Keratinocyte (primary cell): ENCODE measurements at regions not wholly inside any gene's neighbourhood (a gene's known extent, or its start where the extent isn't known, plus 50 kb on each side); places are given as distances from the start of the nearest gene placed in this dataset.

ENCODE experiments used
- DNase-seq: peaks from one replicate; pipeline ENCODE4 v3.0.0-alpha.2; 2011; ENCODE audit warnings: low read depth, missing footprints, low spot score
- FAIRE-seq: peaks from 2 replicates; lab custom pipeline; 2011; peaks lifted over from hg19 to GRCh38; lab: Jason Lieb, UNC
- H2AFZ ChIP-seq: 2 replicates; pipeline ENCODE4 v1.6.0; 2012; ENCODE audit warnings: low read length, control low read depth, inconsistent platforms; ENCODE audit not compliant: control insufficient read depth
- H3K27ac ChIP-seq: 2 replicates; pipeline ENCODE4 v1.5.1; 2011; ENCODE audit warnings: low read length; ENCODE audit not compliant: control insufficient read depth, insufficient read depth
- H3K27me3 ChIP-seq: 3 replicates; pipeline ENCODE4 v1.6.0; 2011; ENCODE audit warnings: low read length; ENCODE audit not compliant: control insufficient read depth, insufficient read depth; ENCODE audit errors: extremely low read depth
- H3K36me3 ChIP-seq, 2 experiments: 2 replicates in 1 of 2; 3 replicates in 1 of 2; pipeline ENCODE4 v1.5.1; 2011; ENCODE audit warnings: low read length in 2 of 2, mild to moderate bottlenecking in 1 of 2; ENCODE audit not compliant: control insufficient read depth in 2 of 2, insufficient read depth in 2 of 2; ENCODE audit errors: extremely low read depth in 1 of 2
- H3K4me1 ChIP-seq: 3 replicates; pipeline ENCODE4 v1.5.1; 2011; ENCODE audit warnings: low read length; ENCODE audit not compliant: control insufficient read depth, insufficient read depth; ENCODE audit errors: extremely low read depth
- H3K4me2 ChIP-seq: 3 replicates; pipeline ENCODE4 v1.6.0; 2011; ENCODE audit warnings: low read depth, low read length; ENCODE audit not compliant: control insufficient read depth, insufficient read depth; ENCODE audit errors: extremely low read depth
- H3K4me3 ChIP-seq, 3 experiments: fragments of 200-600 bp in 1 of 3; sonication (generic) in 1 of 3; 2 replicates in 2 of 3; 3 replicates in 1 of 3; pipeline ENCODE4 v1.5.1; 2011 to 2016; ENCODE audit warnings: low read length in 3 of 3, mild to moderate bottlenecking in 3 of 3, control low read depth in 2 of 3, inconsistent platforms in 1 of 3, low read depth in 1 of 3, mixed read lengths in 1 of 3, mixed run types in 1 of 3, moderate library complexity in 1 of 3; ENCODE audit not compliant: control insufficient read depth in 2 of 3, insufficient read depth in 2 of 3; ENCODE audit errors: extremely low read depth in 1 of 3
- H3K79me2 ChIP-seq: 2 replicates; pipeline ENCODE4 v1.6.0; 2012; ENCODE audit warnings: low read length; ENCODE audit not compliant: control insufficient read depth, insufficient read depth
- H3K9ac ChIP-seq: 3 replicates; pipeline ENCODE4 v1.6.0; 2011; ENCODE audit warnings: low read length; ENCODE audit not compliant: control insufficient read depth, insufficient read depth; ENCODE audit errors: extremely low read depth
- H3K9me1 ChIP-seq: 3 replicates; pipeline ENCODE4 v1.6.0; 2011; ENCODE audit warnings: low read length; ENCODE audit not compliant: control insufficient read depth, insufficient read depth; ENCODE audit errors: extremely low read depth
- H3K9me3 ChIP-seq: 2 replicates; pipeline ENCODE4 v1.5.1; 2012; ENCODE audit warnings: low read depth, low read length; ENCODE audit not compliant: control insufficient read depth
- H4K20me1 ChIP-seq: 3 replicates; pipeline ENCODE4 v1.6.0; 2011; ENCODE audit warnings: low read length; ENCODE audit not compliant: control insufficient read depth, insufficient read depth; ENCODE audit errors: extremely low read depth
- EZH2 ChIP-seq: IDR thresholded peaks from one replicate; pipeline ENCODE4 v1.6.1; 2012; ENCODE audit warnings: inconsistent platforms, mild to moderate bottlenecking, low read length, moderate library complexity
- dilution Hi-C: fragments of 300-500 bp; cut with MboI; formaldehyde crosslinking; loops from one replicate; pipeline ENCODE4 v1.7.0; 2020; ENCODE audit warnings: low sequenced_read_pairs; ENCODE audit not compliant: extremely low pct_ligation_motif_present
- TF ChIP-seq, protein P1 (sequence below), 3 experiments: IDR thresholded peaks in 1 of 3; conservative IDR thresholded peaks in 1 of 3; optimal IDR thresholded peaks in 1 of 3; 2 replicates in 2 of 3; 3 replicates in 1 of 3; pipeline versions ENCODE3 to v1.5.1; 2011; ENCODE audit warnings: low read length in 3 of 3, mild to moderate bottlenecking in 3 of 3, moderate library complexity in 2 of 3, control low read depth in 1 of 3, inconsistent platforms in 1 of 3; ENCODE audit not compliant: insufficient read depth in 2 of 3; ENCODE audit errors: extremely low read depth in 1 of 3

DNA sequence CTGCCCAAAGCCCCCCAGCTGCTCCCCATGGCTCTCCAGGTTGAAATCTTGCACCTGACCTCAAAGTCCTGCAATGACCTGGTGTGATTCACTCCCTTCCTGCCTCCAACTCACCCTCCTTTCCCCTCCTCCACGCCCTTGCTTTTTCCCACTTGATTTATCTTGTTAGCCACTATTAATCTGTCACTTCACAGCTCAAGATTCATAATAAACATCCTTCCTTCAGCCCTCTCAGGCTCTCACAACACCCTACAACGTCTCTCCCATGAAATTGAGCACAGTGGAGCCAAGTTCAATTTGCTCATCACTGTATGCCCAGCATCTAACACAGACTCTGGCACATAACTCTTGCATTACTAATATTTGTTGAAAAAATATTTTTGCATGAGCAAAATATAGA, 85.6 kb upstream of the SLC35G4 start:
- Histone ChIP-seq H3K27me3 (peaks cover 1% of the 10 kb centered on the region), H3K4me3 (no peak overlapping the region), H3K9me3 (no peaks in the 10 kb centered on the region), H3K9ac (no peak overlapping the region), H3K4me2 (no peak overlapping the region), H3K79me2 (no peaks in the 10 kb centered on the region), H3K9me1 (no peaks in the 10 kb centered on the region), H2AFZ (no peak overlapping the region), H4K20me1 (no peaks in the 10 kb centered on the region), H3K36me3 (no peaks in the 10 kb centered on the region), H3K4me1 (no peaks in the 10 kb centered on the region), H3K27ac (no peak overlapping the region)
- FAIRE-seq (no peak), DNase-seq (no peak)
- TF ChIP-seq, protein P1, sequence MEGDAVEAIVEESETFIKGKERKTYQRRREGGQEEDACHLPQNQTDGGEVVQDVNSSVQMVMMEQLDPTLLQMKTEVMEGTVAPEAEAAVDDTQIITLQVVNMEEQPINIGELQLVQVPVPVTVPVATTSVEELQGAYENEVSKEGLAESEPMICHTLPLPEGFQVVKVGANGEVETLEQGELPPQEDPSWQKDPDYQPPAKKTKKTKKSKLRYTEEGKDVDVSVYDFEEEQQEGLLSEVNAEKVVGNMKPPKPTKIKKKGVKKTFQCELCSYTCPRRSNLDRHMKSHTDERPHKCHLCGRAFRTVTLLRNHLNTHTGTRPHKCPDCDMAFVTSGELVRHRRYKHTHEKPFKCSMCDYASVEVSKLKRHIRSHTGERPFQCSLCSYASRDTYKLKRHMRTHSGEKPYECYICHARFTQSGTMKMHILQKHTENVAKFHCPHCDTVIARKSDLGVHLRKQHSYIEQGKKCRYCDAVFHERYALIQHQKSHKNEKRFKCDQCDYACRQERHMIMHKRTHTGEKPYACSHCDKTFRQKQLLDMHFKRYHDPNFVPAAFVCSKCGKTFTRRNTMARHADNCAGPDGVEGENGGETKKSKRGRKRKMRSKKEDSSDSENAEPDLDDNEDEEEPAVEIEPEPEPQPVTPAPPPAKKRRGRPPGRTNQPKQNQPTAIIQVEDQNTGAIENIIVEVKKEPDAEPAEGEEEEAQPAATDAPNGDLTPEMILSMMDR (optimal IDR thresholded peaks at IDR 0.05 in 1 of 3, IDR thresholded peaks at IDR 0.05 in 1 of 3, conservative IDR thresholded peaks at IDR 0.05 in 1 of 3; ENCODE audit: extremely low read depth in 1 of 3, insufficient read depth in 2 of 3, low read length in 3 of 3): no peak
- no peak for TF ChIP-seq EZH2
- dilution Hi-C loops: no loop called here

GRCh38 chr18:11522992-11523391, 86.4 kb upstream of the SLC35G4 start:
- no peaks in the 10 kb centered on the region for H4K20me1 ChIP-seq
- H3K9me3 ChIP-seq: no peaks in the 10 kb centered on the region
- no peaks in the 10 kb centered on the region for H3K9me1 ChIP-seq
- no peak overlapping the region for H3K9ac ChIP-seq
- H3K27ac ChIP-seq: no peak overlapping the region
- H3K4me1 ChIP-seq: no peaks in the 10 kb centered on the region
- FAIRE-seq (no peak), DNase-seq (no peak)
- no peak for TF ChIP-seq EZH2
- TF ChIP-seq, protein P1 (optimal IDR thresholded peaks at IDR 0.05 in 1 of 3, IDR thresholded peaks at IDR 0.05 in 1 of 3, conservative IDR thresholded peaks at IDR 0.05 in 1 of 3; ENCODE audit: extremely low read depth in 1 of 3, insufficient read depth in 2 of 3, low read length in 3 of 3): no peak
- no peaks in the 10 kb centered on the region for H3K36me3 ChIP-seq
- H3K79me2 ChIP-seq: no peaks in the 10 kb centered on the region
- dilution Hi-C loops: no loop called here
- H3K4me2 ChIP-seq: no peak overlapping the region
- H2AFZ ChIP-seq: no peak overlapping the region
- no peak overlapping the region for H3K4me3 ChIP-seq
- H3K27me3 ChIP-seq: peaks cover 3% of the 10 kb centered on the region
